HG03097 (cell line): ENCODE measurements at regions not wholly inside any gene's neighbourhood (a gene's known extent, or its start where the extent isn't known, plus 50 kb on each side); places are given as distances from the start of the nearest gene placed in this dataset.
A peak's percentile ranks its signal among the peaks of the same experiment; 100 is the strongest.
"Not testable (repeated sequence)": the region's sequence is repeated elsewhere in the genome, so short reads cannot be mapped to it uniquely, and the experiment has no call there.

Source experiments
- ATAC-seq: cut with Tn5 transposase; IDR thresholded peaks from one replicate; pipeline ENCODE4 v1.9.1; 2021; ENCODE audit not compliant: unreplicated experiment, low FRiP score

GRCh38 chr4:49117951-49118350 lies 131.9 kb downstream of the CWH43 start:
- ATAC-seq = not testable (repeated sequence)

- ATAC-seq = peak; percentile 62
Observed at GRCh38 chr4:49118379-49119212, 132.5 kb downstream of the CWH43 start.

- ATAC-seq = peak; percentile 19
Observed at GRCh38 chr4:49119345-49119744, 133.3 kb downstream of the CWH43 start.

GRCh38 chr4:49120042-49120779 lies 134.1 kb downstream of the CWH43 start:
- peak; percentile 13 for ATAC-seq

- peak; percentile 40 for ATAC-seq
Observed at GRCh38 chr4:49120804-49121203, 134.7 kb downstream of the CWH43 start.

GRCh38 chr4:49126443-49126842 lies 140.4 kb downstream of the CWH43 start:
- ATAC-seq = peak; percentile 34

- peak; percentile 25 for ATAC-seq
Observed at GRCh38 chr4:49126858-49127257, 140.8 kb downstream of the CWH43 start.

- not testable (repeated sequence) for ATAC-seq
Observed at GRCh38 chr4:49129385-49129784, 143.3 kb downstream of the CWH43 start.

- not testable (repeated sequence) for ATAC-seq
Observed at GRCh38 chr4:49129870-49130269, 143.8 kb downstream of the CWH43 start.

- ATAC-seq = not testable (repeated sequence)
Observed at GRCh38 chr4:49130724-49131123, 144.6 kb downstream of the CWH43 start.

- peak; percentile 70 for ATAC-seq
Observed at GRCh38 chr4:49137043-49137442, 151.0 kb downstream of the CWH43 start.

- ATAC-seq = not testable (repeated sequence)
Observed at GRCh38 chr4:49137961-49138360, 151.9 kb downstream of the CWH43 start.

GRCh38 chr4:49138818-49139217 lies 152.7 kb downstream of the CWH43 start:
- ATAC-seq = not testable (repeated sequence)

- peak; percentile 48 for ATAC-seq
Observed at GRCh38 chr4:49139513-49139912, 153.4 kb downstream of the CWH43 start.

- ATAC-seq = not testable (repeated sequence)
Observed at GRCh38 chr4:49140351-49140750, 154.3 kb downstream of the CWH43 start.

- peak; percentile 30 for ATAC-seq
Observed at GRCh38 chr4:49141955-49142354, 155.9 kb downstream of the CWH43 start.

- ATAC-seq = peak; percentile 64
Observed at GRCh38 chr4:49147143-49147542, 161.1 kb downstream of the CWH43 start.

- ATAC-seq = not testable (repeated sequence)
Observed at GRCh38 chr4:49147596-49147995, 161.5 kb downstream of the CWH43 start.

- ATAC-seq = peak; percentile 84
Observed at GRCh38 chr4:49149006-49149975, 163.2 kb downstream of the CWH43 start.

GRCh38 chr4:49150351-49151083 lies 164.4 kb downstream of the CWH43 start:
- ATAC-seq = not testable (repeated sequence)
